Esophagus squamous epithelium (tissue), 4 donors: ENCODE measurements at regions not wholly inside any gene's neighbourhood (a gene's known extent, or its start where the extent isn't known, plus 50 kb on each side); places are given as distances from the start of the nearest gene placed in this dataset.

ENCODE experiments used
- CTCF ChIP-seq, 6 experiments: fragments of 450-650 bp in 4 of 6; fragments of 200-600 bp in 2 of 6; sonication (generic) in 2 of 6; IDR thresholded peaks; one replicate each; pipeline ENCODE4 v1.5.1; 2016 to 2019; ENCODE audit warnings: antibody characterized with exemption in 6 of 6, mild to moderate bottlenecking in 4 of 6, moderate library complexity in 4 of 6
- POLR2A ChIP-seq, 4 donors: fragments of 450-650 bp; IDR thresholded peaks; one replicate each; pipeline ENCODE4 v1.6.1; 2017; ENCODE audit warnings: antibody characterized with exemption in 4 of 4, mild to moderate bottlenecking in 4 of 4, moderate library complexity in 3 of 4

GRCh38 chr16:82459580-82460256, 167.1 kb upstream of the CDH13 start:
- TF ChIP-seq CTCF (IDR thresholded peaks at IDR 0.05), result no peak
- no peak for TF ChIP-seq POLR2A (IDR thresholded peaks at IDR 0.05)
